Dedifferentiated amniotic fluid mesenchymal stem cell (primary cell): ENCODE measurements at regions not wholly inside any gene's neighbourhood (a gene's known extent, or its start where the extent isn't known, plus 50 kb on each side); places are given as distances from the start of the nearest gene placed in this dataset.

ENCODE experiments used
- DNase-seq: peaks from one replicate; pipeline ENCODE4 v3.0.0-alpha.2; 2016; ENCODE audit errors: extremely low spot score

GRCh38 chr2:207257251-207258250 is 91.8 kb upstream of the KLF7 start:
- no peak for DNase-seq

DNA sequence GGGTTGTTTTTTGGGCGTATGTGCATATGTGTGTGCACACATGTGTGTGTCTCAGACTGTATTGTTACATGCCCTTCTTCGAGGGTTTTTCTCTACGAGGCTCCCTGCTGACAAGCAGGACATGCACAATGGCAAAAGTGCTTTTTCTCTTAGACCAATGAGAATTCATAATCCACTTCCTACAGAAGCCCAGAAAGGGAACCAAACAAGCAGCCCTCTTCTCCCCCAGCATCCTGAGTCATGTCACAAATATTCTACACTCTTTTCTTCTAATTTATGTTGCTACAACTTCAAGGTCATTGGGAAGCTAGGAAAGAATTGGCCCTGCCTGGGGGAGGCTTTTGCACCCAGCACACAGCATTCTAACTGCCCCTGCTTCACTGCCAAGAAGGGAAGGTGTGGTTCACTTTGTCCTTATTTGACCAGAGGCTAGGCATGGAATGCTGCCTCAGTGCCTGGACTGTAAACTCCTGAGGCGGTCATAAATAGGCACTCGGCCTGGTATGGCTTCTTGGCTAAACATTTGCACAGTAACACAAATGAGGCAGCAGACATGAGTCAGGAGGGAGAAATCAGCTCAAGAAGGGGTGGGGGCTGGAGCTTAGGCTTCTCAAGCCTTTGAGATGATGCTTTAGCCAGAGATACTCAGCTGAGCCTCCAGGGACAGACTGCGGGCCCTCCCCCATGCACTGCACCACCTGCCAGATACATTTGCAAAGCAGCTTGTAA is 92.7 kb upstream of the KLF7 start:
- DNase-seq = peak; percentile 98

DNA sequence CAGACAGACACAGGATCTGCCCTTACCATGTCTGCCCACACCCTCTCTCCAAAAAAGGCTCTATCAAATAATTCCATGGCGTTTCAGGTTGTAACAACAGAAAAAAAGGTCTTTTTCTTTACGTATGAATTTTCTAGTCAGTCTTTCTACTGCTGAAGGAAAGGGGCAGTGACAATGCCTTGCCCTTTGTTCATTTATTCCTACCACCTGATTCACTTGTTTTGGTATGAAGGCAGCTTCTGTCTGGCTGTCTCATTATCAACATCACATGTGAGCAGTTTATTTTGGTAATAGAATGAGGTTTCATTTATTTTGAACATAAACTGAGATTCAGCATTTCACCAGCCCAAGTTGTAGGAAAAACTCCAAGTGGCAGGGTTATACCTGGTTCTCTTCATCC is 94.3 kb upstream of the KLF7 start:
- no peak for DNase-seq

DNA sequence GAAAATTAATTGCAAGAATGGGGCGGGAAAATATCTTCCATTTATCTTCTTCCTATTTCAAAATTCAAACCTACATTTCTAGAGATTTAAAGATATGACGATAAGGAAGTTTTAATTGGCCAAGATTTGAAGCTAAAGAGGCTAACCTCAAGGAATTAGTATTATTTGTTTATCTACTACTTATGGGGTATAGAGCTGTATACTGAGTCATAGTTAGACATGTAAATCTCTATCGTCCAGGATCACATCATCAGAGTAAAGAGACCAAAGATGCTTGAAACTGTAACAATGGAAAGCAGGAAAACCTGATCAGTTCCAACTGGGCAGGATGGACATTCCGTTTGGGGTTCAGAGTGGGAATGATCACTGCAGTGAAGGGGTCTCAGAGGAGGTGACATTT is 95.2 kb upstream of the KLF7 start:
- DNase-seq = no peak

DNA sequence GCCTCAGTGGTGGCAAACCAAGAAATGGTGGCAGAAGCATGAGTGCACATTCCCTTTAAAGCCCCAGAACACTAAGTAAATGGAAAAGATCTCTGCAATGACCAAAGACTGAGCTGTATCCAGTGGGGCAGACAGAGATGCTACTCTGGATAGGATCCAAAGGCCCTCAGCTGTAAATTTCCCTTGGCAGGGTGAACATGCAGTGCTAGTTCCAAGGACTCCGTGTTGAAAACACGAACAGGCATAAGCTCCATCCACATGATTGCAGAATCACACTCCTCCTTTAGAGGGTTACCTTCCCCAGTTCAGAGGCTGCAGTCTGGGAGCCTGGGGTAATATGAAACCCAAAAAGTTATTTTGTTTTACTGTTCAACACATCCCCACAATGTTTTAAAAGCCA is 98.6 kb upstream of the KLF7 start:
- no peak for DNase-seq

- DNase-seq = no peak
Observed at GRCh38 chr2:207265332-207265731, 99.6 kb upstream of the KLF7 start.

GRCh38 chr2:207265869-207266268 is 100.1 kb upstream of the KLF7 start:
- no peak for DNase-seq

DNA sequence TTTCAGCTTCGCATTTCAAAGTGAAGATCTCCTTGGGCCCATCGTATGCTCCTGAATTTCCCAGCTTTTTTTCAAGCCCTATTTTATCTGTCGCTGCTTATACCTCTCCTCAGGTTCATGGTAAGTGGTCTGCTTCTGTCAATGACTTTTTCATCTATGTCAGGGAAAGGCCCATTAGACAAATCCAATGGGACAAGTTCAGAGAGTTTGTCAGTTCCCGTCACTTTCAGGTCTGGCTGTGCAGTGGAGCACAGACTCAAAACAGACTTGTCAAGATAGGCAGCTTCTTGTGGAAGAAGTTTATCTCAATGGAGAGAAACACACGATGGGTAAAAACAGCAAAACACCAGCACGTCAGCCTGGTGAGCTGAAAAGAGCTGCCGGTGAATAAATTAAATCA is 100.9 kb upstream of the KLF7 start:
- no peak for DNase-seq

GRCh38 chr2:207269038-207269437 is 103.3 kb upstream of the KLF7 start:
- no peak for DNase-seq

DNA sequence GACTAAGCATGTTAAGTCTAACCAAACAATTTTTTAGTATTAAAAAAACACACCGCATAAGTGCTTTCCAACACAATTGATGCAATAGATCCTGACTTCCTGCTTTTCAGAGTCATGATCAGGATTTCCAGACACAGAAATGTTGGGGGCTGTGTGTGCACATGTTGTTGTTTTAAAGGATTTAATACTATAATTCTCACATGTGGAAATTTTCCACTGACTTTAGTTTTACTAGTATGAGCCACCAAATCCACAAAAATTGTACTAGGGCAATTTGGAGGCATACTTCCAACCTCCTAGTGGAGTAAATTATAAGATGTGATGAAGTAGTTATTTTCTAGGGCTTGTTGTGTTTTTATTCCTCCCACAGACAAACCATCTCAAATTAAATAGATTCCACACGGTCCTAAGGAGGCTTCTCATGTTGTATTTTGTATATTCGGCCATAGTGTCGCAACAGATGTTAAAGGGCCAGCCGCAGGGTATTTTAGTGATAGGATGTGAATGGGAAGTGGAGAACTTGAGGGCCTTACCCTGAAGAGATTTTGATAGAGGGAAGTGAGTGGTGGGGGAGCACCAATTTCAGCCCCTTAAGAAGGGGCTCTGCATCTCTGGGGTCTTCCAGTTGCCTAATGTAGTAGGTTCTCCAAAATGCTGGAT is 108.9 kb upstream of the KLF7 start:
- DNase-seq = no peak

GRCh38 chr2:207275779-207276178 is 110.0 kb upstream of the KLF7 start:
- no peak for DNase-seq

DNA sequence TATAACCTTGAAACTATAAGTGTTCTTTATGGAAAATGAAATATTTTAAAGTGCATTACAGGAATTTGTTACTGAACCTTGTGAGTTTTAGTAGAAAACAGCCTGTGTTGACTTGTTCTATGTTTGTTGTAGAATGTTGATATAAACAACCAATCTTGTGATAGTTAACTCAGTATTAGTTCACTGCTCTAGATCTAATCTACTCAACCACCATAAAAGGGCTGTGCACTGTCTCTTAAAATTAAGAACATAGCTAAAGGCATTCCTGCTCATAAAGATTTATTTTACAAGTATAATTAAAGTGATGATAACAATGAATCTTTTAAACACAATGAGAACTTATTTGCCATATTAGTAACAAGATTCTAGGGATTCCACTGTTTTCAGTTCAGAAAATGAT is 110.5 kb upstream of the KLF7 start:
- no peak for DNase-seq

GRCh38 chr2:207276858-207277257 is 111.1 kb upstream of the KLF7 start:
- no peak for DNase-seq

DNA sequence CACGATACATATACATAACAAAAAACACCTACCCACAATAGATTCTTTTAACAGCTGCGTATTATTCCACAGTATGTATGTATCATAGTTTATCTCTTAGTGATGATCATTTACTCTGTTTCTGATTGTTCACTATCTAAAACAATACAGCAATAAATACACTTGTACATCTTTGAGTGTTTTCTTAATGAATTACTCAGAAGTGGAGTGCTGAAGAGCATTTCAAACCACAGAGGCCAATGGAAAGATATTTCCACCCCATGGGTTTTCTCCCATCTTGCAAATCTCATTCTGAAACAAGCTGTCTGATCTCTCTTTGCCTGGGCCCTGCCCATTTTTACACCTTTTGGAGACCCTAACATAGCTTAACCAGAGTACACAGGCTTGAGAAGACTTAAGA is 113.8 kb upstream of the KLF7 start:
- no peak for DNase-seq

DNA sequence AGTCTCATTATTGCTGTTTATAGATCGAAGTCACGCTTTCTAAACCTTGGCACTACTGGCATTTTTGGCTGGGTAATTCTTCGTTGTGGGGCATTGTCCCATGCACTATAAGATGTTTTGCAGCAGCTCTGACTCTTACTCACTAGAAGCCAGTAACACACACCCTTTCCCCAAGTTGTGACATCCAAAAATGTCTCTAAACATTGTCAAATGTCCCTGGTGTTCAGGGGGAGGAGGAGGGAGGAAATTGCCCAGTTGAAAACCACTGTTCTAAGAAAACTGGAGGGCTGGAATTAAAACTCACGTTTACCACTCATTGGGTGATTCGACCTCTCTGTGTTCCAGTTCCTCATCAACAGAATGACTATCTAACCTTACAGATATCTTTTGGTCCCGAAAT is 115.7 kb upstream of the KLF7 start:
- DNase-seq = no peak

- DNase-seq = no peak
Observed at GRCh38 chr2:207282916-207283315, 117.2 kb upstream of the KLF7 start.

DNA sequence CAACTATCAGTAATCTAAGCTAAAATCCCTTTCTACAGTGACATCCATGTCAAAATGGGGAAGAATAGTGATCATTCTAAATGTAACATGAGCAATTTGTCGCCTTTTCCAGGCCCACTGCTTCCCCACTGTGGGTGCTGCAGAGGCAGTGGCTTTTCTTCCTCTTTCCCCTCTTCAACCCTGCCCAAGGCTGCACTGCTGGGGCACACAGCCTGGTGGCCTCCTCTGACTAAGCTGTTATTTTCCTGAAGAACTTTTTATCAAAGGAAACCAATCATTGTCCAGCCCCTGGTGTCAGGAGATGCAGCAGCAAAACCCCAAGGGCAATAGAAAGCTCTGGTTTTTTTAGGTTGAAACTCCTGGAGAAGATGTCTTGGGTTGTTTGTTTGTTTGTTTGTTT is 117.6 kb upstream of the KLF7 start:
- DNase-seq = no peak

GRCh38 chr2:207284556-207285472 is 119.1 kb upstream of the KLF7 start:
- DNase-seq = no peak

DNA sequence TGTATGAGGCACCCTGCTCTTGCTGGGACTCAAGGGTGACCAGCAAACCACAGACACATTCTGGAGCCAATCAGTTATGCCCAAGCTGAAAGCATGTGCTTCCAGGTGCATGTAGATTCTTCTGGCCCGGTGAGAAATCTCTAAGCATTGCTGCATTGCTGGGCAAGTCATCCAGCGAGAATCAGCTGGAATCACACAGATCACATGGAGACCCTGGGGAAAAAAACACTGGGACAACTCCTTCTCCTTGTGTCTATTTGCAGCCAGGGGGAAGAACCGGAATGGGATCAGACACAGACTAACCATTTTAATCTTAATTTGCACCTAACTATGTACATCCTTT is 119.7 kb upstream of the KLF7 start:
- DNase-seq = no peak

- no peak for DNase-seq
Observed at GRCh38 chr2:207286106-207286505, 120.4 kb upstream of the KLF7 start.

DNA sequence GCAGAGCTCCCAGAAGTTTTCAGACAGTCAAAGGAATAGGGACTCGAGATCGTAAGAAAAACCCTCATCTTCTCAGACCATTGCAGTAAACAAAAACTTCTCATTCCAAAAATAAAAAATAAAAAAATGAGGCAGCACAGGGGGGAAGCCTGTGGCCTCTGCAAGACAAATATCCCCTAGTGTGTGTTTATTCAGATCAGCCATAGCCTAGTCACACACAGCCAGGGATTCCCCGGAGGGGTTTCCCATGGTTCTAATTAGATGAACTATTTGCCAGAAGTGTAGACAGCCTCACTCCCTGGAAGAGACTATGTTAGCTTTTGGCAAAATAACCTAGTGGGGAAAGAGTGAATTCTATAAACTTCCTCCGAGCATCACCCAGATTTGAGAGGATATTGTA is 122.9 kb upstream of the KLF7 start:
- no peak for DNase-seq
